CD4-positive, alpha-beta T cell treated with Interleukin-10 for 1 hour (primary cell): ENCODE measurements at regions not wholly inside any gene's neighbourhood (a gene's known extent, or its start where the extent isn't known, plus 50 kb on each side); places are given as distances from the start of the nearest gene placed in this dataset.

Experiments used
- DNase-seq: peaks from one replicate; pipeline ENCODE4 v3.0.0-alpha.2; 2020

DNA sequence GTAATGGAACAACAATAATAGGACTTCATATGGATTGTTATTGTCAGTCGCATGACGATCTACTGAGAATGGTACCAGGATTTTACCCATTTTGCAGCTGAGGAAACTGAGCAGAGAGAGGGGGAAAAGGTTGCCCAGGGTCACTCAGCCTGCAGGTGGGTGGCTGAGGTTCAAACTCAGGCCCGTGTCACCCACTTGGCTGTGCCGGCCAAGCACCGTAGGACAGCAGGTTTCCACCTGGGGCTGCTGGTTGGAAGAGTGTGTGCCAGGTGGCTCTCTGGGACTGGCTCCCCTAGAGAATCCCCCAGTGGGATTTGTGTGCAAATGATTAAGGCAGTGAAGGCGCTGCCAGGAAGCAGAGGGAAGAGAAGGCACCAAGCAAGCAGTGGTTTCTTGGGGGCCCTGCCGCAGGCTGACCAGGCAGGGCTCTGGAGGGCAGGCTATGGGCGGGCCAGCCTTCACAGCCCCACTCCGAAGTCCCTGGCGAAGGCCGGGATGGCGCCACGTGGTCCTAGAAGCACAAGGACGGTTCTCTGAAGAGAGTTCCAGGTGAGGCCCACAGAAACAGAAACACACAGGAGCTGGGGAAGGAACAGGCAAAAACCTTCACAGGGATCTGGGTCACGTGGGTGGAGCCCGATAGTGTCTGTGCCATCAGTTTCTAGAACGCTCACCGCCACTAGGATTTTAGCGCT, 163.5 kb downstream of the IRF8 start:
- no peak for DNase-seq

DNA sequence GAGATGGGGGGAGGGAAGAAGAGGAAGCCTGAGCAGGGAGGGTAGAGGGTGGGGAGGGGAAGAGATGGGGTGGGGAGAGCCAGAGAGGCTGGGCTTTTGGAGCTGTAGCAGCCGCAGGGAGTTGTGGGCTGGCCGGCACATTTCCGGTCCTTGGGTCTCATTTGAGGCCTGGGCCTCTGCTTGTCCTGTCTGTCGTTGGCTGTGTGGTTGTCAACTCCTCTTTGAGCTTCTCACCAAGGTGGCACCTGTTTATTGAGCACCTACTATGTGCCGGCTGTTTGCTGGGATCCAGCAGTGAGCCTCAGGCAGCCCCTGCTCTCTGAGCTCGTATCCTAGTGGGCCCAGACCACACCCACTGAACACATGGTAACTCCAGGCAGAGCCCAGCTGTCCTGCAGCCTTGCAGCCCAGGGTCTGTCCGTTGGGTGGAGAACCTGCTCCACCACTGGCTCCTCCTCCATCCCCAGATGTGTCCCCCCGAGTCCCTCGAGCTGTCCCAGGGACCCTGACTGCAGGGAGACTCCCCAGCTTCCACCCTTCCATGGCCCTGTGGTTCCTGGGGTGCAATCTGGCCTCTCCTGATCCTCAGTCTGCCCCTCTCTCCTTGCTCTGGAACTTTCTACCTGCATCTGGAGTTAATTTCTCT, 164.9 kb downstream of the IRF8 start:
- DNase-seq = no peak

- DNase-seq = no peak
These were observed 165.7 kb downstream of the IRF8 start for GRCh38 chr16:86064431-86065250.

DNA sequence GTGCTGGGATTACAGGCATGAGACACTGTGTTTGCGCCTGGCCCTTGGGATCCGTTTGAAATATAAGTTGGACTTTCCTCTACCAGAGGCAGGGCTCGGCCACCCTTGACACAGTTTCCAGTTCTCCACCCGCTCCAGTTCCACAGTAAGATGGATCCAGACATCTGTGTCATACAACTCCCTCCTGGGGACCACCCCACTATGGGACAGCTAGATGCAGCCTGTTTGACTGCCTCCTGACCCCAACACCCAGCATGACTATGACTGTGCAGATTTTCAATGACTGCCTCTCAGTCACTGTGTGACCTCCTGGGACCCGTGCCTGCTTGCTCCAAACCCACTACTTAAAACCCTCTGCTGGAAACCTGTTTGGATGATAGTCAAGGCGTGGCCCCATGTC, 166.7 kb downstream of the IRF8 start:
- DNase-seq = no peak

- DNase-seq = no peak
These were observed 167.8 kb downstream of the IRF8 start for GRCh38 chr16:86066811-86067210.

GRCh38 chr16:86067516-86067915, 168.6 kb downstream of the IRF8 start:
- DNase-seq = no peak

DNA sequence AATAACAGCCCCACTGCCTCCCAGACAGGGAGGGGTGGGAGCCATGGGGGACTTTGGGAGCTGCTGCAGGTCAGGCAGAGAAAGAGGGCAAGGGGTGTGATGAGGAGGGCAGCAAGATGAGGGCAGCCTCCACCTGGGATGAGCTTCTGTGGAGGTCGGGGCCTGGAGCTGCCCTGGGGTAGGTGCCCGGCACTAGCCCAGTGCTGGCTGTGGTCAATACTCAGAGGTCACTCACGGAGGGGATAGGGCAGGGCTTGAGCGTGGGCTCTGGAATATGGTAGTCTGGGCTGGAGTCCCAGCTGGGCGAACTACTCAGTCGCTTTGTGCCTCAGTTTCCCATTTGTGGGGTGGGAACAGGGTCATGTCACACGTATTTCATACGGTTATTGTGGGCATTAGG, 169.0 kb downstream of the IRF8 start:
- no peak for DNase-seq

- no peak for DNase-seq
These were observed 169.8 kb downstream of the IRF8 start for GRCh38 chr16:86068722-86069121.

GRCh38 chr16:86069736-86070298, 170.9 kb downstream of the IRF8 start:
- DNase-seq = no peak

- no peak for DNase-seq
These were observed 171.5 kb downstream of the IRF8 start for GRCh38 chr16:86070484-86070883.

GRCh38 chr16:86070971-86071370, 172.0 kb downstream of the IRF8 start:
- no peak for DNase-seq

DNA sequence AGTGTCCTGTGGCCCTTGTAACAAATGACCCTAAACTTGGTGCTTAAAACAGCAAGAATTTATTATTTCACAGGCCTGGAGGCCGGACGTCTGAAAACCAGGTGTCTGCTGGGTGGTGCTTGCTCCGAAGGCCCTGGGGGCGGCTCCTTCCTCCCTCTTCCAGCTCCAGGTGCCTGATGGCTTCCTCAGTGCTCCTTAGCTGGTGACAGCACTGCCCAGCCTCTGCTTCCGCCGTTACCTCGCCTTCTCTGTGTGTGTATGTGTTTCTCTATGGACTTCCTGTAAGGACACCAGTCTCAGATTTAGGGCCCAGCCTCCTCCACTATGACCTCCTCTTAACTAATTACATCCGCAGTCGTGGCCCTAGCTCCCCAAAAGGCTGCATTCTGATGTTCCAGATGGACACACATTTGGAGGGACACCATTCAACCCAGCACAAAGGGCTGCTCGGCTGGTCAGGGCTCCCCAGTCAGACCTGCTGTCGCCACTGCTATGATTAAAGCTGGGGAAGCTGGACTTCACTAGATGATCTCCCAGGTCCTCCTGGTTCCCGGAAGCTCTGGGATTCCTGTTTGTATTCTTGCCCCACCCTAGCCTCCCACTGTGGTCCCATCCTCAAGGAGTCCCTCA, 172.8 kb downstream of the IRF8 start:
- no peak for DNase-seq

GRCh38 chr16:86072328-86073102, 173.6 kb downstream of the IRF8 start:
- peak; percentile 24 for DNase-seq

GRCh38 chr16:86073103-86073625, 174.2 kb downstream of the IRF8 start:
- DNase-seq = no peak

GRCh38 chr16:86073763-86074493, 175.0 kb downstream of the IRF8 start:
- DNase-seq = no peak

GRCh38 chr16:86074651-86075487, 175.9 kb downstream of the IRF8 start:
- DNase-seq = no peak

DNA sequence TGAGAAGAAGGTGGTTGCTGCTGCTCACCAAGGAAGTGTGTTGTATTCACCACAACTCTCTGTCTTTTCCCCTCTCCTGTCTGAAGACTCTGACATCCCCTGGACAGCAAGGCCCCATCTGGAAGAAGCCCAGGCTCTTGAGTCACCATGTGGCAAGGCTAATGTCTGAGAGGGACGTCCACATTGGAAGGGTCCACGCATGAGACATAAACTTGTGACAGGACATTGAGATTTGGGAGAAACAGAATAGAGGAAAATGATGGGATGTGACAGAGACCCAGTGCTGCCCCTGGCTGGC, 176.5 kb downstream of the IRF8 start:
- no peak for DNase-seq

DNA sequence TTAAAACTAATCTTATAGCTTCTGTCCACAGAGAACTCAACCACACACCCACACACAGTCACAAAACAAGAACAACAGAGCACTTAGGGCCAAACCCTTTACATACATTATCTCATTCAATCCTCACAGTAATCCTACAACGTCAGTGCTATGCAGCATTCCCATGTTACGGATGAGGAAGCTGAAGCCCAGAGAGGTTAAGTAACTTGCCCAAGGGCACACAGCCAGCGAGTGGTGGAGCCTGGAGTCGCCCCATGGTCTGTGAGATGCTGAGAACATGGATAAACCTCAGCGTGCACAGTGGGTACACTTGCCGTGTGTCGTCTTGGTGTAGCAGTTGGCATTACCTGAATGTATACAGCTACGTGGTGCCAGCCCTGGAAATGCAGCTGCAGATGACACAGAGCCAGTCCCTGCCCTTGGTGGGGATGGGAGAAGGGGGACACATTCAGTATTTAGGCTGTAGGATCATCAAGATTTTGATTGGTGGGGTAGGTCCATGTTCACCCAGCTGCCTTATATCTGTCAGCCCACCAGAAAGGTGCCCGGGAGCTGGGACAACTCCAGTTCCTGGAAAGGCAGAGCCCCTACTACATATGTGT, 177.0 kb downstream of the IRF8 start:
- no peak for DNase-seq

- DNase-seq = no peak
These were observed 177.6 kb downstream of the IRF8 start for GRCh38 chr16:86076606-86077005.
